Dermis microvascular lymphatic vessel endothelial cell (primary cell): ENCODE measurements at regions not wholly inside any gene's neighbourhood (a gene's known extent, or its start where the extent isn't known, plus 50 kb on each side); places are given as distances from the start of the nearest gene placed in this dataset.

ENCODE experiments used
- DNase-seq, 2 donors: peaks; one replicate each; pipeline versions ENCODE4 v3.0.0 to v3.0.0-alpha.2; 2010; ENCODE audit warnings: low read depth in 2 of 2

DNA sequence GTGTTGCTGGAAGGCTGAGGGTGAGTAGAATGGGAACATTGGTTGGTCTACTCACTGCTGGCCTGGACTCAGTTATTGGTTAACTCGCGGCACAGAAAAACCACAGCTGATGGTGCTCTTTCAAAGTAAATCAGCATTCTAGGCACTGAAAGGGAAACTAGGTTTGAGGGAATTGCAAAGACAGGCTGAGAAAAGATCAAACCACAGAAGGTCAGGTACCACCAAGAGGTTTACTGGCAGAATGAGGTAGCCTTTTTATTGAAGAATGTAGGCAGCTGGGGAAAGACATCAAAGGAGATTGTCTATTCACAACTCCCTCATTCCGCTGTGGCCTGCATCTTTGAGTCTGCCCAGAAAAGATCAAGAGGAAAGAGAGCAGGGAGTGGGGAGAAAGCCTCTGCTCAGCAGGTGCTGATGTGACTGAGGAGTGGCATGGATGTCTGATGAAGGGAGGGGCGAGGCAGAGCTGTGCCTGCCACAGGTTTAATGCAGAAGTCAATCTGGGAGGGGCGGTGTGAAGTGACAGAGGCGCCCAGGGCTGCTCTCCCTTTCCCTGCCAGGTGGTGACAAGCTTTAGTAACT is 255.5 kb downstream of the MAN2A1 start:
- no peak for DNase-seq

DNA sequence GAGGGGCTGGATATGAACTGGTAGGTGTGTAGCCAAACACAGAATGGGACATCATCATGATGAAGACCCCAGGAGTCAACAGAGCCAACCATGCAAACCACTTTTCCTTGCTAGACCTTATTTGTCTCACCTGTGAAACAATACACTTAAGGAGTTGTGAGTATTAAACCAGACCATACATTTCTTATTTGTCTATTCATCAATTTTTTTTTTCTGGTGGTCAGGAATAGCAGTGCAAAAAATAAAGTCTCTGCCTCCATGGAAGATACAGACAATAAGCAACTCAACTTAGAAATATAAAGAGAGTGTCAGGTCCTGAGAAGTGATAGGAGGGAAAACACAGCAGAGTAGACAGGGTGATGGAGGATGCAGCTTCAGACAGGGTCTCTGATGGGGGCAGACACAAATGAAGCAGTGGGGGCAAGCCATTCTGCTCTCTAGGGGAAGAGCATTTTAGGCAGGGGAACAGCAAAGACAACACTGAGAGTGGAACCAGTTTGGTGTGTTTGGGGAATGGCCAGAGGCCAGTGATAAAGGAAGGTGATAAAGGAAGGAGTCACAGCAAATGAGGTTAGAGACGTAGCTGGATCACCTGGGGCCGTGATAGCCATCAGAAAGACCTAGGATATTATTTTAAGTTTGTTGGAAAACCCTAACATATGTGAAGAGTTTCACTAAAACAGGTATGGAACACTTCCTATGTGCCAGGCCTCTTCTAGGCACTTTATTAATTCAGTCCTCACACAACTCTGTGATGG is 256.2 kb downstream of the MAN2A1 start:
- DNase-seq, result no peak

DNA sequence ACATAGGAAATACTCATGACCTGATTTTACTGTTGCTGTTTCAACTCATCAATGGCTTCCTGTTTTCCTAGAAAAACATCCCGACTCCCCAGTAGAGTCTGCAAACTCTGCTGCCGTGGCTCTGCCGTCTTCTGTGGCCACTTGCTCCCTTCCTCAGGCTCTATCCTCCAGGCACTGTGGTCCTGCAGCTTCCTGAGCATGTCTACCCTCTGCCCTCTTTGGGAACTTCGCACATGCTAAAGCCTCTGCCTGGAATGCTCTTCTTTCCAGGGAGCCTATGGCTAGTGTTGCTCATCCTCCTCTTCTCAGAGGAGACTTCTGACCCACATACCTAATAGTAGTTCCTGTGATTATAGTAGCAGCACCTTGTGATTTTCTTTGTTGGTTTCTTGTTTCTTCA is 256.9 kb downstream of the MAN2A1 start:
- DNase-seq, result peak in 1 of 2 donors; percentile 6

DNA sequence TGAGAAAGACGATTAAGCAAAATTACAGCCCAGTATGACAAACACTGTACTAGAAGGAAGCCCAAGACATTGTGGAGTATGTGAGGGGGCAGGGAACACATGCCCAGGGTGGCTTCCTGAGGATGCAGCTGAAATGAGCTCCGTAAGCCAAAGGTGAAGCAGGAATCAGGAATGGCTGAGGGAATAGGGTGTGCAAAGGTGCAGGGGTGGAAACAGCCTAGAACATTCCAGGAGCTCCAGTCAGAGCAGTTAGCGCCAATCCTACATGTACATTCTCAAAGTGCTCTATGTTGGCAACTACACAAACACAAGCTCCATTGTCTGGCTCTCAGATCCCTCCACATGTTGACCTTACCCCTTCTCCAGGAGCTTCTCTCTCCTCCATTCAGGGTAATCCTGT is 257.9 kb downstream of the MAN2A1 start:
- DNase-seq, result peak in 1 of 2 donors; percentile 38

DNA sequence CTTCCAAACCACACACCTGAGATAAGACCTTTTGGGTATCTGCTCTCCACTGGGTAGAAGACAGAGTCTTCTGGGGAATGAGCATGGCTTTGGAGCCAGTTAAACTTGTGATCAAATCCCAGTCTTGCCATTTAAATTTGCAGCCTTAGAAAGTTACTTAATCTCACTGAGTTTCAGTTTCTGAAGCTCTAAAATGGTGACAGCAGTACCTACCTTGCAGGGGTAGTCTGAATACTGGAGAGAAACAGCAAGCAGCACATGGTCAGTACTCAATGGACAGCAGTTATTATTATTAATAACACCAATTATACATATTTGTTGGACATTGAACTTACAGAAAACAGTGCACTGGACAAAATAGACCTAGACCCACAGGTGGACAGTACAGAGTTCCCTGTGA is 260.9 kb downstream of the MAN2A1 start:
- no peak for DNase-seq

DNA sequence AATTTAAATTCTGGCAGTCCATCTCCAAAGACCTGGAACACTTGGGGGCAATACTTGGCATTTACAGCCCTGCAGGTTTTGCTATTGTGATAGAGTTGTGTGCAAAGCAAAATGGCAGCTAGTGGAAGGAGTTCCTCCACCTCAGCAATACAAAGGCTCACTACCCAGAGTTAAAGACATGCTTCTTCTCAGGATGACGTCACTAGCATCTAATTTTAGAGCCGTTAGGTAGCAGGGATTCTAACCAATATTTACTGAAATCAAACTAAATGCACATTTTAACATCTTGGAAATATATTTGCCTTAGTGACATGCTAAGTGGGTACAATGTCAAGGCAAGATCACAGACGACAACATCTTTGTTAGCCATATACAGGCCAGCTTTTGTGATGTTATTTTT is 261.6 kb downstream of the MAN2A1 start:
- DNase-seq, result no peak

DNA sequence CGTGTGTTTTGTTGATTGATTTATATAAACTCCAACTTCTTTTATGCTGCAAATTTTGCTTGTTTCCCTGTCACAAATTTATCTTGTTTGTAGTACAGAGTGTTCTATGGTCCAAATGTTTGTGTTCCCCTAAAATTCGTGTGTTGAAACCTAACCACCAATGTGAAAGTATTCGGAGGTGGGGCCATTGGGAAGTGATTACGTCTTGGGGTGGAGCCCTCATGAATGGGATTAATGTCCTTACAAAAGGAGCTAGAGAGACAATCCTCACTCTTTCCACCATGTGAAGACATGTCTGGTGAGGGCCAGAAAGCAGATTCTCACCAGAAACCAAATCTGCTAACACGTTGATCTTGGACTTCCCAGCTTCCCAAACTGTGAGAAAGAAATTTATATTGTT is 262.0 kb downstream of the MAN2A1 start:
- no peak for DNase-seq

DNA sequence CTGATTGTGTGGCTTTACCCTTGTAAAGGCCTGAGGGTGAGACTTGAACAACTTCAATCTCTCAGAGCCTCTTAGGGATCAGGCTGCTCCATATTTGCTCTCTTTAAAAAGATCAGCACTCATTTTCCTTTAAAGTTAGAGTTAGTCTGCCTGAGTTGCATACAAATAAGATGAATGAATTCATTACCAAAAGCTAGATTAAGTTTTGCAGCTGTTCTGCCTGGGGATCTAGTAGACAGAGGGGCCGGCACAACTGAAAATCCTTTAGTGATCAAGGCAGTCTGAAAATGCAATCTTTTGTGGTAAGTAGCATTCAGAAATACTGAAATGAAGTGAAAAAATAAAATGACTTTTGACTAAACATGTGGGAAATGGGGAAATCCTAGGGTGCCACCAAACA is 264.0 kb downstream of the MAN2A1 start:
- DNase-seq, result no peak

DNA sequence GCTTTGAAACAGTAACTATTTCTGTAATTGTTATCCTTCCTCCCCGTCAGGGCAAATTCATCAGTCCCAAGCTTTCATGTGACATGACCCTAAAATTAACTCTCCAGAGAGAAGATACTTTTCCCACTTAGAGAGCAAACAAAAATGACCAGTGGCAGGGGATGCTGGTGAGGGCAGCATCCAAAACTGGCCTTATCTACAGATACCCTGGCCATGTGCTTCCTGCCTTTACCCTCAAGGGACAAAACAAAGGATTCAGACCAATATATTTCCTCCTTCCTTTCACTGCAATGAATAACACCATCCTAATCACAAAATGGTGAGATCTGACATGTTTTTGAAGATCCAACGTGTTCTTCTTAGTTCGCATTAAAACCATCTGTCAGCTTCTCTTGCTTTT is 267.2 kb downstream of the MAN2A1 start:
- peak in 1 of 2 donors; percentile 53 for DNase-seq

DNA sequence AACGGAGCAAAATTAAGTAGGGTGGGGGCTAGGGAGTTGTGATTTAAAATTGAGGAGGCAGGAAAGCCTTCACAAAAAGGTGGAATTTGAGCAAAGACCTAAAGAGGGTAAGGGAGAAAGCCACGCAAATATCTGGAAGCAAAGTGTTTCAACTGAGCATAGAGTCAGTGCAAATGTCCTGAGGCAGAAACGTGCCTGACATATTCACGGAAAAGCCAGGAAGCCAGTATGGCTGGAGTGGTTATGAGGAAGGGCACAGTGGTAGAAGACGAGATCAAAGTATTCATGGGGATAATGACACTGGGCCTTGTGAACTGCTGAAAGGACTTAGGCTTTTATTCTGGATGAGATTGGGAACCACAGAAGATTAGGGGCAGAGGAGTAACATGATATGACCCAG is 268.4 kb downstream of the MAN2A1 start:
- DNase-seq, result no peak

DNA sequence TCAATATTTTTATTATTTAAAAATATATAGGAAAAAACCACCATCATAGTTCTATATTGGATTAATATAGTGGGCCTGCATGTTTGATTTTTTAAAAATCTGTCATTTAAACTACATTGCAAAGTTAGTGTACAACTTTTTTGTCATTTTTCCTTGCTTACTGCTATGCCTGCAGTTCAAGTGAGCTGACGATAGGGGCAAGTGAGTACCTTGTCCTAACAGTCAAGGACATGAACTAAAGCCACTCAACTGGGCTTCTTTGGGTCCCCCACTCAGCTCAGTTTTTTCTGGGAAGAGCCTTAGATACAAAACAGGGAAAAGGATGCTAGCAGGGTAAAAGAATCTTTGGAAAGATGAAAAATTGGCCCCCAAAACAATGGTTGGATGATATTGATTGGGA is 269.9 kb downstream of the MAN2A1 start:
- DNase-seq, result no peak

DNA sequence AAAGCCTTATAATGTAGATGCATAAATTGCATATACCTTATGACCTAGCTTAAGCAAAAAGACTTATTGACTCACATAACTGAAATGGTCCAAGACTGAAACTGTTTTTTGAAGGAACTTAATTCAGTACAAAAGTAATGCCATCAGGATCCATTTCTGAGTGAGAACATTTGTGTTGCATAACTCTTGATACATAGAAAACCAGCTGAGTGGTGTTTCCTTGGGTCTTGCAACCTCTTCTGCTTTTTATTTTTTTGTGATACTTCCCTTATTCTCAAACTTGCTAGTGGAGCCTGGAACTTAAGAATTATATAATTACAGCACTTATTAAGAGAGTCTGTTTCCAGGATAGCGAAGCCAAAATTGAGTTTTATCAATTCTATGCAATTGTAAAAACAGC is 272.0 kb downstream of the MAN2A1 start:
- no peak for DNase-seq

DNA sequence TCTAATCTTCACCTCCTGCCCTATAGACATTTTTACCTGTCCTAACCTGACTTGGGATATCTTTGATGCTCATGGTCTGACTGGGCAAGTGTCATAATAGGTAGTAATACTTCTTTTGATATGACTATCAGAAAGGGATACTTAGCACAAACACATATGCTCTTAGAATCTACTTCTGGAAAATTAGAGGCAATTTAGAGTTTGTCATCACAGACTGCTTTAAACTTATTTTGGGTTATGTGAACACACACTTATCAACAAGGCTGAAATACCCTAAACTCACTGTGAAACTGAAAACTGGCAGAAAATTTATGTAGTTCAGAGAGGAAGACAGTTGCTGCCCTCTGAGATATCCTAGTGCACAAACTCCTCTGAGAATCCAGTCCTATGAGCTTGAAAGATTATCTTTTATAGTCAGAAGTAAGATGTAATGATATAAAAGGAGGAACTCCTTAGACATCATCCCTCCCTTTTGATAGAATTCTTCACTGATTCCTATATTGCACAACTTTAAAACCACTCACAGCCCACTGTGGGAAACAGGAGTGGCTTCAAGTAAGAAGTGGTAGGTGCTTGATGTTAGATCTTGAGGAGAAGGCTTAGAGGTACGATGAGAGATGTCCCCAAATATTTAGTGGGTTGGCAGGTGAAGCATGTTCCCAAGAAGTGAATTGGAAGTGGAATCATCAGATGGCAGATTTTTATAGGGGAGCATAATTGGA is 273.3 kb downstream of the MAN2A1 start:
- DNase-seq, result no peak

DNA sequence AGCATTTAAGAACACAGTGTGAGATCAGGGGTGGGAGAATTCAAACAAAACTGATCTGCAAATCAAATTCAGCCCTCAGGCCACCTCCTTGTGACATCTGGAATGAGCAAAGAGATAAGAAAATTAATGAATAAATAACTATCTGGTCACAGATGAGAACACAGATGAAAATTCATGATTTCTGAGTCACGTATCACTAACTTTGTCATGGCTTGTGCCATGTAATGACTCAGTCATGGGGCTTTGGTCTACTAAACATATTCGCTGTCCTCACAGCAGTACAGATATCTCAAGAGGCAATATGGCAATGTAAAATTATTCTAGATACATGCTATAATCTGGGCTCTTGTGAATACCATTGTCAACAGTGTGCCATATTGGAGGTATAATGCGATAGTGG is 274.4 kb downstream of the MAN2A1 start:
- DNase-seq, result no peak

DNA sequence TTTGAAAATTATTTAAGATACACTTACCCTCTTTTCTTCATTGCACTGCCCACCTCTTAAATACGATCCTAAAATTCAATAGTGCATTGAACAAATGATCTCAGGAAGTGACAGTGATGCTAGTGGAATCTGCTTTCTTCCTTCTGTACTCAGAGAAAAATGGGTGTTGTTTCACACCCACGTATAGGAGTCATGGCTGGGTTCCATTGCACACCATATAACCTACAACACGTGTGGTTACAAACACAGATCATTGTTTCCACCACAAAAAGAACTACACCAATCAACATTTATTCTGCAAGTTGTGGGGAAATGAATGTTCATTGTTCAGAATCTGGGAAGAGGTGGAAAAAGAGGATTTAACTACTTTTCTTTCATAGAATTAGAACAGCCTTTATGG is 275.9 kb downstream of the MAN2A1 start:
- DNase-seq, result no peak

DNA sequence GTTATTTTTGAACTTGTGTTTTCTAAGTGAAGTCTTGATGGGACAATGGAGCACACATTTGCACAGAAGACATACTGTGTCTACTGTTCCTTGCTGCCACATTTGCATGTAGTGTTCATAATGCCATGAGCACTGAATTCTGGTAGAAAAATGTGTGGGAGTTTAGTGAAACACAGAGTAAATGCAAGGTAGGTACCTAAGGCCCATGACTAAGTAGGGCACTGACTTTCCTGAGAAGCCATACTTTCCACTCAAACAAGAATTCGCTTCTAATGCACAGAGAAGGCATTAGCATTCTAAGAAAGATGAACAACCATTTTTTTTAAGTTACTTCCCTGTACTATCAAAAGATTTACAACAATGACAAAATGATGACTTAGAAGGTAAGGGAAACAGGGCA is 282.2 kb downstream of the MAN2A1 start:
- DNase-seq, result no peak

DNA sequence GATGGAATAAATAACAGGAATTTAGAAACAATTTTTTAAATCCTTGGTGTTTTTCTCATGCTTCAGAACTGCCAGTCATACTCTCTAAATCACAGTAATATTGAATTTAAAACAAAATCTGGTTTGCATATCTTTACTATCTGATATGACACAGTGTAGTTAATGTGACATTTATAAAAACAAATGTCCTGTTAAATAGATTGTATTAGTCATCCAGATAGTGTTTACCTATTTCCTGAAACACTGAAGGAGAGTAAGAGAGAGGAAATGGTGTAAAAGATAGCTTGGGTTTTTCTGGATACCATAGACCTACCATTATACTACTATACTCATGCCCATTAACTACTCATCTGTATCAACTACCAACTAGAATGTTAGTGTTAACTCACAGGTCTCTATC is 292.3 kb downstream of the MAN2A1 start:
- DNase-seq, result no peak

DNA sequence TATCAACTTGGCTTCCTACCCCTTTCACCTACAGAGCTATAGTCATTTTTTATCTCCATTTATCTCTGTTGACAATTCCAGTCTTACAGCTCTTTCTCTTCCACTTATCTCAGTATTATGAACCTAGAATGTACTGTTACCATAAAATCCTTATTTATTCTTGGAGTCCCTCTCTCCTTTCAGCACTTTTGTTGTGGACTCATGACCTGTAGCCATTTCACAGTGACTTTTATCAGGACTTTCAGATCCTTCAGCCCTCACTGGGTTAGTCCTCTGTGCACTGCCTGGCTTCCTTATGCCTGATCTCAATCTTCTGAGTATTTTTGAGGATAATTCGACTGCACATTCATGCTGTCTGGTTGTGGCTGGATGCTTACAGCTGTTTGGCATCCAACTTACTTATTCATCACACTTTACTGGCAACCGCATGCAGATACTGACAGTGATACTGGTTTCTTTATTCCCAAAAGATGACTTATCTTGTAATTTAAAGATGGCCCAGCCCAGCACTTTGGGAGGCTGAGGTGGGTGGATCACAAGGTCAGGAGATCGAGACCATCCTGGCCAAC is 293.3 kb downstream of the MAN2A1 start:
- no peak for DNase-seq

DNA sequence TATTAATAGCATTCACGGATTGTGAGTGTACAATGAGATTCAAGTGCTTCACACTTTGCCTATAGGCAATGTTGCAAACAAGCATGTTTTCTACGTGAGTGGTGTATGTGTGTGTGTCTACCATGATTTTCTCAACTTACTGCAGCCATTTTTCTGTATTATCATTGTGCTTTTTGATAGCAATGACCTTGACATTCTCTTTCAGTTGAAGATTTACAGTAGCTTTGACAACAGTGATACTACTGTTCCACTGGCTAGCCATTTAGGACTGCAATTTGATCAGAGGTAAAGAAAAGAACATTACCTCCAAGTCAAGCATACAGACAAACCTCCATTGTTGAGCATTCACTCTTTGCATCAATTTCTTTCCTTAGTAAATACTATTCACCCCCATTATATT is 297.0 kb downstream of the MAN2A1 start:
- no peak for DNase-seq

DNA sequence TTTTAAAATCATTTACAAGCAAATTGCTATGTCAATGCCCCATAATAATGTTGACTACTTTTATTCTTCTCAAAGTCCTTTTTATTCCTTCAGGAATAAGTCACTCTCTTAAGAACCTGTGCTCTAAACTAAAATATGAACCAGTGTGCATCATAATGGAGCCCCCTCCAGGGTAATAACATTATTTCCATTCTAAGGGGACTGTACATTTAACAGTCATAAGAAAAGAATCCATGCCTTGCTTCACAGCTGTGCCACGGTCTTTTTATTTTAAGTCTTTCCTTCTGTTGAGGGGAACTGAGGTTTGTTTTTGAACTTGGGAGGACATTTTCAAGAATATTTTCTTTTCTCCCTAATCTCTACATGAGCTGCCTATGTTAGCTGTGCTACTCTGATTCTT is 297.6 kb downstream of the MAN2A1 start:
- DNase-seq, result no peak

DNA sequence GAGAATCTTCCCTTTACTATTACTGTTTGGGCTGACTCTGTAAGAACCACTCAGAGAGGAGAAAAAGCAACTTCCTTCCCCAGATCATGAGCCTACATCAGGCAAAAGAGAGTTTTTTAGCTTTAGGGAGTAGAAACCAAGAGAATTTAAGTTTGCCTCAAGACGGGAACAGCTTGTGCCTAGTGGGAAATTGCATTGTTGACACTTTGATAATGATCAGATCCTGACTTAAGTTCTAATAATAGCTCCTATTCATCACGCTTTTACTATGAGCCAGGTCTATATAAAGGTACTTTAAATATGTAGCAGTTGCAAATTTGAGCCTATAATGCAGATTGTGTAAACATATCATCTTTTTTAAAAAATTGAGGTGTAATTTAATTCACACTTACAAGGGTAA is 298.2 kb downstream of the MAN2A1 start:
- no peak for DNase-seq

DNA sequence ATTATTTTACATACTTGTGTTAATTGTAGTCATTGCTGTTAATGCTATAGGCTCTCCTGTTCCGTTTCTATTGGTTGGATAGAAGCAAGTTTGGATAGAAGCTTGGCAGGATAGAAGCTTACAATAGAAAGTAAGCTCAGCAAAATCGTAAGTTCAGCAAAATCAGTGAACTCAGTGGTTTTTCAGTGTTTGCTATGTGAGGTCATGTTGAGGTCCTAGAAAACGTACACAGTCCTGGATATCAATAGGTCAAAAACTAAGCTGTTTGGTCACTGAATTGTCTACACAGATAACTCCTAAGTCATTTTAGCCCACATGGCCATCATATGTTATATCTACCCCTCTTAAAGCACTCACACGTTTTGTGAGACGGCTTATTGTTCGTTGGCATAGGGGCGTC is 299.4 kb downstream of the MAN2A1 start:
- no peak for DNase-seq
